K562 (cell line): ENCODE measurements at regions not wholly inside any gene's neighbourhood (a gene's known extent, or its start where the extent isn't known, plus 50 kb on each side); places are given as distances from the start of the nearest gene placed in this dataset.

Experiments
- ATAC-seq: fragments of 200-7000 bp; cut with Tn5 transposase; 3 replicates; pipeline ENCODE4 v1.9.1; 2020; ENCODE audit warnings: moderate library complexity
- BruUV-seq: library from RNA; stranded (reverse); fragments of 400-500 nt; replicated peaks from 2 replicates; lab custom pipeline; 2021; lab: Mats Ljungman, UMichigan
- CTCF ChIA-PET: fragments of 300-600 bp; formaldehyde crosslinking; extraction: SDS; loops from one replicate; lab custom pipeline; 2021; ENCODE audit warnings: low intra/inter-chr PET ratio; lab: Yijun Ruan, JAX
- POLR2A ChIA-PET: fragments of 300-600, 350-650 bp; sonication (Branson Sonifier 250); formaldehyde crosslinking; extraction: SDS; loops from one replicate; lab custom pipeline; 2021; ENCODE audit warnings: antibody characterized with exemption, inconsistent platforms; lab: Yijun Ruan, JAX
- DNase-seq, 4 experiments: peaks; one replicate each; pipeline versions ENCODE4 v3.0.0 to v3.0.0-alpha.2; 2011 to 2018; ENCODE audit warnings: low spot score in 3 of 4, mixed read lengths in 3 of 4; ENCODE audit errors: extremely low read depth in 1 of 4
- FAIRE-seq: peaks from 2 replicates; lab custom pipeline; 2011; peaks lifted over from hg19 to GRCh38; lab: Jason Lieb, UNC
- H2AFZ ChIP-seq: 2 replicates; pipeline ENCODE4 v1.6.0; 2011; ENCODE audit warnings: low read depth, low read length, control low read depth, inconsistent platforms
- H3K27ac ChIP-seq: fragments of 200-600 bp; 3 replicates; pipeline ENCODE4 v1.8.0; 2011; ENCODE audit warnings: low read depth, mild to moderate bottlenecking, control low read depth, inconsistent platforms, low read length, moderate library complexity, mixed read lengths; ENCODE audit errors: extremely low read depth
- H3K27me3 ChIP-seq, 2 experiments: fragments of 300-600 bp in 1 of 2; 2 replicates in 1 of 2; 3 replicates in 1 of 2; pipeline versions ENCODE4 v1.6.0 to v1.8.0; 2011; ENCODE audit warnings: inconsistent platforms in 2 of 2, low read length in 2 of 2, mild to moderate bottlenecking in 1 of 2, mixed read lengths in 1 of 2, moderate library complexity in 1 of 2; ENCODE audit not compliant: control insufficient read depth in 2 of 2, insufficient read depth in 2 of 2
- H3K36me3 ChIP-seq: fragments of 300-600 bp; 3 replicates; pipeline ENCODE4 v1.8.0; 2011; ENCODE audit warnings: mild to moderate bottlenecking, low read length, inconsistent platforms; ENCODE audit not compliant: control insufficient read depth, insufficient read depth
- H3K4me1 ChIP-seq, 2 experiments: fragments of 200-600 bp in 1 of 2; replicated peaks in 1 of 2; 2 replicates in 1 of 2; 3 replicates in 1 of 2; pipeline versions ENCODE4 v1.5.1 to v1.8.0; 2011; ENCODE audit warnings: inconsistent platforms in 2 of 2, low read length in 2 of 2, mild to moderate bottlenecking in 1 of 2, mixed read lengths in 1 of 2, moderate library complexity in 1 of 2; ENCODE audit not compliant: control insufficient read depth in 2 of 2, insufficient read depth in 2 of 2
- H3K4me2 ChIP-seq: 2 replicates; pipeline ENCODE4 v1.6.1; 2011; ENCODE audit warnings: low read length, control low read depth, inconsistent platforms, mixed read lengths; ENCODE audit not compliant: insufficient read depth
- H3K4me3 ChIP-seq: fragments of 200-600 bp; sonication (generic), shearing (Covaris generic); 2 replicates; pipeline ENCODE4 v1.5.1; 2016; ENCODE audit warnings: control low read depth, inconsistent platforms
- H3K79me2 ChIP-seq: fragments of 200-600 bp; 3 replicates; pipeline ENCODE4 v1.8.0; 2011; ENCODE audit warnings: low read length, inconsistent platforms; ENCODE audit not compliant: control insufficient read depth, insufficient read depth
- H3K9ac ChIP-seq, 2 experiments: 2 replicates each; pipeline versions ENCODE4 v1.6.0 to v1.6.1; 2011; ENCODE audit warnings: low read depth in 2 of 2, low read length in 2 of 2, control low read depth in 1 of 2, inconsistent platforms in 1 of 2, mild to moderate bottlenecking in 1 of 2, mixed read lengths in 1 of 2; ENCODE audit not compliant: insufficient read depth in 1 of 2
- H3K9me1 ChIP-seq: one replicate; pipeline ENCODE4 v1.6.0; 2011; ENCODE audit warnings: inconsistent platforms, mild to moderate bottlenecking, low read length, moderate library complexity; ENCODE audit not compliant: control insufficient read depth, insufficient read depth
- H3K9me3 ChIP-seq: replicated peaks from 2 replicates; pipeline ENCODE4 v1.5.1; 2011; ENCODE audit warnings: low read depth, low read length, inconsistent platforms; ENCODE audit not compliant: control insufficient read depth, insufficient read depth
- H4K20me1 ChIP-seq: replicated peaks from 2 replicates; pipeline ENCODE4 v1.6.1; 2011; ENCODE audit warnings: low read length, inconsistent platforms, mixed read lengths; ENCODE audit not compliant: control insufficient read depth, insufficient read depth
- BRF1 ChIP-seq: IDR thresholded peaks from 3 replicates; pipeline ENCODE4 v1.6.1; 2011; ENCODE audit warnings: borderline replicate concordance, mild to moderate bottlenecking; ENCODE audit not compliant: insufficient read length; ENCODE audit errors: extremely low read depth
- CHD2 ChIP-seq: IDR thresholded peaks from 2 replicates; pipeline ENCODE4 v1.6.1; 2011; ENCODE audit warnings: low read depth, low read length
- CREB3 ChIP-seq: fragments of 450-650 bp; conservative IDR thresholded peaks from 2 replicates; pipeline ENCODE4 v1.6.1; 2016; ENCODE audit warnings: missing genetic modification characterization, low read depth, mild to moderate bottlenecking, missing compliant biosample characterization, moderate library complexity
- HDAC8 ChIP-seq: fragments of 450-650 bp; IDR thresholded peaks from 2 replicates; pipeline ENCODE4 v1.6.1; 2016; ENCODE audit warnings: mild to moderate bottlenecking, missing genetic modification characterization, moderate library complexity, missing compliant biosample characterization
- HMG20B ChIP-seq: fragments of 250-450 bp; sonication (Bioruptor Pico); IDR thresholded peaks from 2 replicates; pipeline ENCODE4 v1.5.0; 2021; ENCODE audit warnings: mild to moderate bottlenecking
- HNRNPLL ChIP-seq: fragments of 200-400 bp; formaldehyde crosslinking; IDR thresholded peaks from 2 replicates; pipeline ENCODE4 v1.6.1; 2017; ENCODE audit warnings: low read length, low read depth, mild to moderate bottlenecking; ENCODE audit not compliant: poor library complexity, severe bottlenecking
- KAT8 ChIP-seq: fragments of 450-650 bp; IDR thresholded peaks from 2 replicates; pipeline ENCODE4 v1.6.1; 2016; ENCODE audit warnings: low read depth, mild to moderate bottlenecking
- MEF2D ChIP-seq: conservative IDR thresholded peaks from 2 replicates; pipeline ENCODE4 v1.6.1; 2016; ENCODE audit warnings: low read depth, missing genetic modification characterization, missing compliant biosample characterization
- MYC ChIP-seq, 2 experiments: fragments of 250-450 bp in 1 of 2; sonication (Bioruptor Pico) in 1 of 2; IDR thresholded peaks; 2 replicates each; pipeline versions ENCODE4 v1.5.1 to v1.6.1; 2012 to 2021; ENCODE audit warnings: low read depth in 2 of 2, borderline replicate concordance in 1 of 2, improper control_type of control experiment in 1 of 2, low read length in 1 of 2, mild to moderate bottlenecking in 1 of 2, moderate library complexity in 1 of 2
- SAFB2 ChIP-seq: fragments of 200-400 bp; formaldehyde crosslinking; IDR thresholded peaks from 2 replicates; pipeline ENCODE4 v1.6.1; 2018; ENCODE audit warnings: borderline replicate concordance, low read length, low read depth, moderate library complexity; ENCODE audit not compliant: severe bottlenecking
- USF1 ChIP-seq: sonication (generic); formaldehyde crosslinking; IDR thresholded peaks from 2 replicates; pipeline ENCODE4 v1.9.0; 2022; ENCODE audit warnings: mild to moderate bottlenecking, missing genetic modification reagents
- XRCC3 ChIP-seq: fragments of 450-650 bp; IDR thresholded peaks from 2 replicates; pipeline ENCODE4 v1.6.1; 2017; ENCODE audit warnings: mild to moderate bottlenecking, moderate library complexity
- ZBTB33 ChIP-seq: sonication (generic); formaldehyde crosslinking; IDR thresholded peaks from 2 replicates; pipeline ENCODE4 v1.8.1; 2023; ENCODE audit warnings: mild to moderate bottlenecking, missing genetic modification reagents
- ZNF217 ChIP-seq: sonication (generic); formaldehyde crosslinking; IDR thresholded peaks from 2 replicates; pipeline ENCODE4 v1.8.0; 2022; ENCODE audit warnings: mild to moderate bottlenecking, missing genetic modification reagents
- ZNF695 ChIP-seq: fragments of 450-650 bp; formaldehyde crosslinking; IDR thresholded peaks from 2 replicates; pipeline ENCODE4 v1.4.0; 2020; ENCODE audit warnings: mild to moderate bottlenecking, moderate library complexity
- ZNF830 ChIP-seq: fragments of 250-450 bp; sonication (Bioruptor Pico); IDR thresholded peaks from 2 replicates; pipeline ENCODE4 v1.5.0; 2021; ENCODE audit warnings: mild to moderate bottlenecking
- WGBS: fragments of 100-300 bp; shearing (Covaris generic); methylation state at CpG from one replicate; pipeline ENCODE4 v1.1.6; 2016; ENCODE audit warnings: low coverage, mixed read lengths; ENCODE audit not compliant: insufficient coverage; ENCODE audit errors: missing lambda C conversion rate; 5-methylcytosine and 5-hydroxymethylcytosine counted together
- in situ Hi-C: fragments of 300-500 bp; cut with MboI; formaldehyde crosslinking; loops from 4 replicates; pipeline ENCODE4 v1.15.0; 2018; ENCODE audit warnings: inconsistent platforms, mixed read lengths
- intact Hi-C: fragments of 100-400 bp; cut with micrococcal nuclease; formaldehyde crosslinking; loops from 2 replicates; pipeline ENCODE4 v1.14.2; 2022

GRCh38 chr18:39326772-39327171 is 1761.2 kb upstream of the CELF4 start:
- no peak overlapping the region for H3K4me2 ChIP-seq
- H3K9me3 ChIP-seq = no peaks in the 10 kb centered on the region
- no peak for TF ChIP-seq ZNF695 (CRISPR knock-in tag)
- no peak for TF ChIP-seq ZBTB33 (CRISPR knock-in tag)
- no peak for TF ChIP-seq MYC (IDR thresholded peaks at IDR 0.05; ENCODE audit: low read depth, low read length)
- no peak for TF ChIP-seq MYC (CRISPR knock-in tag; IDR thresholded peaks at IDR 0.05; ENCODE audit: borderline replicate concordance, low read depth)
- no peak for TF ChIP-seq HMG20B (CRISPR knock-in tag)
- TF ChIP-seq ZNF217 (CRISPR knock-in tag) = no peak
- no peak for TF ChIP-seq XRCC3
- no peak for TF ChIP-seq SAFB2
- TF ChIP-seq HNRNPLL = no peak
- TF ChIP-seq HDAC8 = no peak
- TF ChIP-seq KAT8 = no peak
- no peak for TF ChIP-seq CHD2
- no peak for TF ChIP-seq BRF1
- no peak for TF ChIP-seq MEF2D (tag)
- TF ChIP-seq USF1 (CRISPR knock-in tag) = no peak
- no peak for TF ChIP-seq ZNF830 (CRISPR knock-in tag)
- no peak for TF ChIP-seq CREB3 (tag)
- no peak overlapping the region for H2AFZ ChIP-seq
- H3K4me3 ChIP-seq = no peak overlapping the region
- 0% methylated on average over 2 of the region's 2 CpGs for WGBS
- no peak for FAIRE-seq
- no peaks in the 10 kb centered on the region for H3K27me3 ChIP-seq
- no peak overlapping the region for H3K9ac ChIP-seq
- no TSS peak for BruUV-seq
- intact Hi-C loops (no loop called here), in situ Hi-C loops (no loop called here)
- ATAC-seq = no peak
- no peaks in the 10 kb centered on the region for H3K79me2 ChIP-seq
- H4K20me1 ChIP-seq = no peaks in the 10 kb centered on the region
- ChIA-PET CTCF (no interaction called here), POLR2A (interaction anchor here (0.6 kb wide), 1 partner anchor 273 kb away, joined by 3 read pairs; no protein-coding TSS in a partner anchor)
- H3K4me1 ChIP-seq = no peaks in the 10 kb centered on the region
- no peak overlapping the region for H3K27ac ChIP-seq
- no peaks in the 10 kb centered on the region for H3K36me3 ChIP-seq
- no peaks in the 10 kb centered on the region for H3K9me1 ChIP-seq
- DNase-seq = no peak
